ENCODE measurements at regions not wholly inside any gene's neighbourhood (a gene's known extent, or its start where the extent isn't known, plus 50 kb on each side); places are given as distances from the start of the nearest gene placed in this dataset.

DNA sequence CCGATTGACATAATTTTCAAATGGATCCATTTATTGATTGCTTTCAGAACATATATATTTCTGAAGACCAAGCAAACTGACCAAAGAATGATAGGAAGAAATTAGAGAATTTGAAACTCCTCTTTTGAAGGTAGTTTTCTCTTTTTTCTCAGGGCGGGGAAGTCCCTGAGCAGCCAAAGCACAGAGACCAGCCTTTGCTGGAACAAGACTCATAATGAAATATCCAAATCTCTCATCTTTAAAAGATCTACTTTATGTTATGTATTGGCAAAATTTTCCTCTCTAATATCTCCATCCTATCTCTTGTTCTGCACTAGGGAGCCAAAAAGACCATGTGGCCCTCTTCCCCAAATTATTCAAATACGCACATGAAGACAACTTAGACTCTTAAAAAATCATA, 379.0 kb upstream of the TCF4 start:
- TF ChIP-seq, protein P1, sequence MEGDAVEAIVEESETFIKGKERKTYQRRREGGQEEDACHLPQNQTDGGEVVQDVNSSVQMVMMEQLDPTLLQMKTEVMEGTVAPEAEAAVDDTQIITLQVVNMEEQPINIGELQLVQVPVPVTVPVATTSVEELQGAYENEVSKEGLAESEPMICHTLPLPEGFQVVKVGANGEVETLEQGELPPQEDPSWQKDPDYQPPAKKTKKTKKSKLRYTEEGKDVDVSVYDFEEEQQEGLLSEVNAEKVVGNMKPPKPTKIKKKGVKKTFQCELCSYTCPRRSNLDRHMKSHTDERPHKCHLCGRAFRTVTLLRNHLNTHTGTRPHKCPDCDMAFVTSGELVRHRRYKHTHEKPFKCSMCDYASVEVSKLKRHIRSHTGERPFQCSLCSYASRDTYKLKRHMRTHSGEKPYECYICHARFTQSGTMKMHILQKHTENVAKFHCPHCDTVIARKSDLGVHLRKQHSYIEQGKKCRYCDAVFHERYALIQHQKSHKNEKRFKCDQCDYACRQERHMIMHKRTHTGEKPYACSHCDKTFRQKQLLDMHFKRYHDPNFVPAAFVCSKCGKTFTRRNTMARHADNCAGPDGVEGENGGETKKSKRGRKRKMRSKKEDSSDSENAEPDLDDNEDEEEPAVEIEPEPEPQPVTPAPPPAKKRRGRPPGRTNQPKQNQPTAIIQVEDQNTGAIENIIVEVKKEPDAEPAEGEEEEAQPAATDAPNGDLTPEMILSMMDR (IDR thresholded peaks at IDR 0.05; ENCODE audit: borderline replicate concordance, extremely low read depth, low read length, poor library complexity, severe bottlenecking), result no peak
- TF ChIP-seq EZH2 (IDR thresholded peaks at IDR 0.05; ENCODE audit: borderline replicate concordance, low read depth, low read length, severe bottlenecking), result no peak
